NB4 (cell line): ENCODE measurements at regions not wholly inside any gene's neighbourhood (a gene's known extent, or its start where the extent isn't known, plus 50 kb on each side); places are given as distances from the start of the nearest gene placed in this dataset.

ENCODE experiments used
- DNase-seq: peaks from one replicate; pipeline ENCODE4 v3.0.0; 2010; ENCODE audit warnings: low read depth
- H3K4me3 ChIP-seq: one replicate; pipeline ENCODE4 v1.5.1; 2011; ENCODE audit warnings: mild to moderate bottlenecking, low read depth, low read length, moderate library complexity
- CTCF ChIP-seq: IDR thresholded peaks from one replicate; pipeline ENCODE4 v1.5.1; 2012; ENCODE audit warnings: low read depth, low read length
- MAX ChIP-seq: IDR thresholded peaks from 2 replicates; pipeline ENCODE4 v1.6.1; 2011; ENCODE audit warnings: low read depth, low read length
- MYC ChIP-seq: IDR thresholded peaks from 2 replicates; pipeline ENCODE4 v1.6.1; 2011; ENCODE audit warnings: low read depth, low read length
- POLR2A ChIP-seq: IDR thresholded peaks from 2 replicates; pipeline ENCODE4 v1.6.1; 2011; ENCODE audit warnings: mild to moderate bottlenecking; ENCODE audit not compliant: insufficient read length; ENCODE audit errors: extremely low read depth

- TF ChIP-seq CTCF (no peak), MAX (no peak)
- DNase-seq, result no peak
Measured at GRCh38 chr5:68122439-68123328, 92.9 kb upstream of the PIK3R1 start.

GRCh38 chr5:68116868-68117411, 98.6 kb upstream of the PIK3R1 start:
- TF ChIP-seq MAX (no peak), POLR2A (no peak), CTCF (no peak), MYC (no peak)
- no peak for DNase-seq
- H3K4me3 ChIP-seq, result no peak overlapping the region

More at GRCh38 chr5:68122439-68123328, 92.9 kb upstream of the PIK3R1 start:
- no peak overlapping the region for H3K4me3 ChIP-seq

GRCh38 chr5:68116408-68116807, 99.1 kb upstream of the PIK3R1 start:
- TF ChIP-seq POLR2A (no peak), CTCF (no peak), MYC (no peak), MAX (no peak)
- DNase-seq, result no peak
- H3K4me3 ChIP-seq, result no peak overlapping the region

GRCh38 chr5:68115584-68115983, 100.0 kb upstream of the PIK3R1 start:
- TF ChIP-seq CTCF (no peak), POLR2A (no peak), MYC (no peak), MAX (no peak)
- DNase-seq, result no peak
- no peak overlapping the region for H3K4me3 ChIP-seq

GRCh38 chr5:68114378-68115040, 101.0 kb upstream of the PIK3R1 start:
- TF ChIP-seq MAX (no peak), POLR2A (no peak), CTCF (no peak), MYC (no peak)
- no peak for DNase-seq
- no peak overlapping the region for H3K4me3 ChIP-seq
